Caco-2 (cell line): ENCODE measurements at regions not wholly inside any gene's neighbourhood (a gene's known extent, or its start where the extent isn't known, plus 50 kb on each side); places are given as distances from the start of the nearest gene placed in this dataset.

Experiments
- BruUV-seq: library from RNA; stranded (reverse); fragments of 400-500 nt; replicated peaks from 2 replicates; lab custom pipeline; 2021; lab: Mats Ljungman, UMichigan
- CTCF ChIA-PET: fragments of 300-600 bp; sonication (Branson Sonifier 250); formaldehyde crosslinking; loops from one replicate; lab custom pipeline; 2022; ENCODE audit warnings: antibody characterized with exemption; lab: Charles Lee
- POLR2A ChIA-PET: fragments of 300-600 bp; sonication (Branson Sonifier 250); formaldehyde crosslinking; loops from one replicate; lab custom pipeline; 2022; ENCODE audit warnings: antibody characterized with exemption; lab: Charles Lee
- DNase-seq, 2 experiments: peaks; one replicate each; pipeline versions ENCODE4 v3.0.0 to v3.0.0-alpha.2; 2020 to 2022
- H3K27me3 ChIP-seq: replicated peaks from 2 replicates; pipeline ENCODE4 v1.6.0; 2011; ENCODE audit warnings: low read length; ENCODE audit not compliant: control insufficient read depth, insufficient read depth
- H3K36me3 ChIP-seq: 2 replicates; pipeline ENCODE4 v1.5.1; 2011; ENCODE audit warnings: low read length; ENCODE audit not compliant: control insufficient read depth, insufficient read depth
- H3K4me1 ChIP-seq: fragments of 250-450 bp; sonication (Bioruptor Pico); 2 replicates; pipeline ENCODE4 v1.5.1; 2020; ENCODE audit warnings: mild to moderate bottlenecking
- H3K4me3 ChIP-seq: 2 replicates; pipeline ENCODE4 v1.5.1; 2011; ENCODE audit warnings: low read depth, mild to moderate bottlenecking, control low read depth, low read length
- H3K9me3 ChIP-seq: fragments of 250-450 bp; sonication (Bioruptor Pico); 2 replicates; pipeline ENCODE4 v1.5.1; 2020; ENCODE audit warnings: mild to moderate bottlenecking, moderate library complexity
- H3K27ac Mint-ChIP-seq: one replicate; pipeline ENCODE4 v1.8.0; 2022; ENCODE audit warnings: mixed read lengths; ENCODE audit not compliant: unreplicated experiment
- H3K27me3 Mint-ChIP-seq: one replicate; pipeline ENCODE4 v1.8.0; 2022; ENCODE audit warnings: mixed read lengths; ENCODE audit not compliant: insufficient read depth, unreplicated experiment
- H3K36me3 Mint-ChIP-seq: one replicate; pipeline ENCODE4 v1.8.0; 2022; ENCODE audit warnings: mild to moderate bottlenecking, mixed read lengths; ENCODE audit not compliant: insufficient read depth, unreplicated experiment
- H3K4me1 Mint-ChIP-seq: one replicate; pipeline ENCODE4 v1.8.0; 2022; ENCODE audit warnings: low read depth, mixed read lengths; ENCODE audit not compliant: unreplicated experiment
- H3K4me3 Mint-ChIP-seq: one replicate; pipeline ENCODE4 v1.8.0; 2022; ENCODE audit warnings: mild to moderate bottlenecking, moderate library complexity, mixed read lengths; ENCODE audit not compliant: unreplicated experiment
- H3K9me3 Mint-ChIP-seq: one replicate; pipeline ENCODE4 v1.8.0; 2022; ENCODE audit warnings: mixed read lengths; ENCODE audit not compliant: unreplicated experiment
- intact Hi-C: fragments of 100-400 bp; cut with micrococcal nuclease; formaldehyde crosslinking; loops from one replicate; pipeline ENCODE4 v1.10.0; 2022; ENCODE audit not compliant: unreplicated experiment
- TF ChIP-seq, protein P1 (sequence below), 2 experiments: fragments of 200-600 bp in 1 of 2; IDR thresholded peaks; 1 replicate in 1 of 2; 2 replicates in 1 of 2; pipeline versions ENCODE4 v1.5.1 to v1.8.0; 2011 to 2022; ENCODE audit warnings: antibody characterized with exemption in 1 of 2, control low read depth in 1 of 2, inconsistent platforms in 1 of 2, low read depth in 1 of 2, low read length in 1 of 2, mild to moderate bottlenecking in 1 of 2, moderate library complexity in 1 of 2; ENCODE audit not compliant: insufficient read depth in 1 of 2, severe bottlenecking in 1 of 2, unreplicated experiment in 1 of 2

DNA sequence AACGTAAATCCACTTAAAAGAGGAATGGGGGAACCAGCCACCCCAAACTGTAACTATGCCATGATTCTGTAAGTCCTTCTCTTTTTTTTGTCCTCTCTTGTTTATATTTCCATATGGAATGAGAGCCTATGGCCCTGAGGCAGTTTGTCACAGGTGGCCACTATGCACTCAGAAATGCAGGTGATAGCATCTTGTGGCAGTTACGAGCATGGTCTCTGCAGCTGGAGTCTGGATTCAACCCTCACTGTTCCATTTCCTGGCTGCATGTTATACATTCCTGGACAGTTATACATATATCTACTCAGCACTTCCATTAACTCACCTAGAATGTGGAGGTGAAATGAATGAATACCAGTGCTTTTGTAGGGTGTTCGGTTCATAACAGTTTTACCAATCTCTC is 291.5 kb upstream of the FANCL start:
- H3K9me3 Mint-ChIP-seq: no peaks in the 10 kb centered on the region
- Histone ChIP-seq H3K4me3 (no peak overlapping the region), H3K36me3 (no peaks in the 10 kb centered on the region), H3K4me1 (no peaks in the 10 kb centered on the region), H3K9me3 (no peaks in the 10 kb centered on the region), H3K27me3 (no peaks in the 10 kb centered on the region)
- TF ChIP-seq, protein P1, sequence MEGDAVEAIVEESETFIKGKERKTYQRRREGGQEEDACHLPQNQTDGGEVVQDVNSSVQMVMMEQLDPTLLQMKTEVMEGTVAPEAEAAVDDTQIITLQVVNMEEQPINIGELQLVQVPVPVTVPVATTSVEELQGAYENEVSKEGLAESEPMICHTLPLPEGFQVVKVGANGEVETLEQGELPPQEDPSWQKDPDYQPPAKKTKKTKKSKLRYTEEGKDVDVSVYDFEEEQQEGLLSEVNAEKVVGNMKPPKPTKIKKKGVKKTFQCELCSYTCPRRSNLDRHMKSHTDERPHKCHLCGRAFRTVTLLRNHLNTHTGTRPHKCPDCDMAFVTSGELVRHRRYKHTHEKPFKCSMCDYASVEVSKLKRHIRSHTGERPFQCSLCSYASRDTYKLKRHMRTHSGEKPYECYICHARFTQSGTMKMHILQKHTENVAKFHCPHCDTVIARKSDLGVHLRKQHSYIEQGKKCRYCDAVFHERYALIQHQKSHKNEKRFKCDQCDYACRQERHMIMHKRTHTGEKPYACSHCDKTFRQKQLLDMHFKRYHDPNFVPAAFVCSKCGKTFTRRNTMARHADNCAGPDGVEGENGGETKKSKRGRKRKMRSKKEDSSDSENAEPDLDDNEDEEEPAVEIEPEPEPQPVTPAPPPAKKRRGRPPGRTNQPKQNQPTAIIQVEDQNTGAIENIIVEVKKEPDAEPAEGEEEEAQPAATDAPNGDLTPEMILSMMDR (IDR thresholded peaks at IDR 0.05; ENCODE audit: insufficient read depth in 1 of 2, low read depth in 1 of 2, low read length in 1 of 2, severe bottlenecking in 1 of 2, unreplicated experiment in 1 of 2): no peak
- no peak overlapping the region for H3K4me3 Mint-ChIP-seq
- no TSS peak for BruUV-seq
- intact Hi-C loops: no loop called here
- peaks cover 11% of the 10 kb centered on the region for H3K27me3 Mint-ChIP-seq
- no peak overlapping the region for H3K27ac Mint-ChIP-seq
- no peak for DNase-seq
- ChIA-PET POLR2A (no interaction called here), CTCF (interaction anchor here (0.6 kb wide), 1 partner anchor 37 kb away, joined by 3 read pairs; no protein-coding TSS in a partner anchor)
- H3K36me3 Mint-ChIP-seq: no peaks in the 10 kb centered on the region
- H3K4me1 Mint-ChIP-seq: no peaks in the 10 kb centered on the region

DNA sequence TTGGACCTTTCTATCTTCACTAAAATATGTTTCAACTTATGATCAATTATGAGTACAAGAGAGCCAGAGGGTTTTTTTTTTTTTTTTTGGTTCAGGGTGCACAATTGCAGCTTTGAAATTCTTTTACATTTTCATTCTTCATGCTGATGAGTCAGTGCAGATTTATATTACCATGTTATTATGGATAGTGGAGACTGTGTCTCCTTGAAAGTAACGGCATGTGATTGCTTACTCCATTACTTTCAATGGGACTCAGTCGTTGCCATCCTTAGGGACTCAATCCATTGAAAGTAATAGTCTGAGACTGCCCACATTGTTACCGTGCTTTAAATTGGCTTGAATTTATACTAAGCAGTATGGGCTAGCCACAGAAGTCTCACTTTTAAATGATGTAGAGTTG is 286.5 kb upstream of the FANCL start:
- Mint-ChIP-seq H3K27me3 (peaks cover 10% of the 10 kb centered on the region), H3K27ac (no peak overlapping the region), H3K36me3 (no peaks in the 10 kb centered on the region), H3K9me3 (no peaks in the 10 kb centered on the region), H3K4me1 (no peaks in the 10 kb centered on the region), H3K4me3 (no peak overlapping the region)
- ChIA-PET POLR2A (no interaction called here), CTCF (no interaction called here)
- BruUV-seq: no TSS peak
- intact Hi-C loops: no loop called here
- H3K27me3 ChIP-seq: no peaks in the 10 kb centered on the region
- DNase-seq: no peak
- no peaks in the 10 kb centered on the region for H3K9me3 ChIP-seq
- H3K36me3 ChIP-seq: no peaks in the 10 kb centered on the region
- H3K4me3 ChIP-seq: no peak overlapping the region
- H3K4me1 ChIP-seq: no peaks in the 10 kb centered on the region
- TF ChIP-seq, protein P1 (IDR thresholded peaks at IDR 0.05; ENCODE audit: insufficient read depth in 1 of 2, low read depth in 1 of 2, low read length in 1 of 2, severe bottlenecking in 1 of 2, unreplicated experiment in 1 of 2): no peak

DNA sequence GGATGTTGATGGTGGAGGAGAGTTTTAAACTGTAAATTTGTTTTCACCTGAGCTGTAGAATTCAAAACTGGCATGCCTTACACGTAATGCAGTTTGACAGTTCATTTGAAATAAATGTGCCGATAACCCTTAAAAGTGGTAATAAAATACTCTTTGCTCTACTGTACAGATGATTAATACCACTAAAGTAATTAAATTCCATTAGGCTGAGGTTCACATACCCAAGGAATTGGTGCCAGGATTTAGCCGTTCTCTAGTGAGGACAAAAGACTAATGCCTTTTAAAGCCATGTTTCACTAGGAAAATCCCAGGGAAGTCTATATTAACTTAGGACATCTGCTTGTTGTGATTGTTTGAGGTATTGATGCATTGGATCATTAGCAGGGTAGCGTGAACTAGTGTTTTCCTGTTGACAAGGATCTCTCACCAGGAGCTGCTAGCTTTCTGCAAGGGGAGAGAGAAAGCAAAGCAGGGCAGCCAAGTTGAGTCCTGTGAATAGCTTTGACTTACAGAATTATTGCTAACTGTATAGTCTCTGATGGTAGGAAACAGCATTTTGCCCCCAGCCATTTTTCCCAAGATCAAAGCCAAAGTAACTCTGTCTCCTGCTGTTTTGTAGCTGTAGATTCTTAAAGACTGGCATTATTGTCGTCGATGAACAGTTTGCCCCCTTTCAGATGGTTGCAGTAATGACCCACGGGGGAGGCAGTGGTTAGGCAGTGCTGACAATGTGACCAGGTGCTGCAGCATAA is 280.9 kb upstream of the FANCL start:
- no peak overlapping the region for H3K4me3 Mint-ChIP-seq
- peaks cover 11% of the 10 kb centered on the region for H3K27me3 Mint-ChIP-seq
- ChIA-PET CTCF (no interaction called here), POLR2A (no interaction called here)
- no peaks in the 10 kb centered on the region for H3K9me3 Mint-ChIP-seq
- H3K4me3 ChIP-seq: no peak overlapping the region
- DNase-seq: no peak
- no peaks in the 10 kb centered on the region for H3K36me3 Mint-ChIP-seq
- intact Hi-C loops: no loop called here
- no peaks in the 10 kb centered on the region for H3K4me1 Mint-ChIP-seq
- H3K36me3 ChIP-seq: no peaks in the 10 kb centered on the region
- H3K27ac Mint-ChIP-seq: no peak overlapping the region
- TF ChIP-seq, protein P1 (IDR thresholded peaks at IDR 0.05; ENCODE audit: insufficient read depth in 1 of 2, low read depth in 1 of 2, low read length in 1 of 2, severe bottlenecking in 1 of 2, unreplicated experiment in 1 of 2): no peak
- no peaks in the 10 kb centered on the region for H3K27me3 ChIP-seq
- H3K9me3 ChIP-seq: no peaks in the 10 kb centered on the region
- no peaks in the 10 kb centered on the region for H3K4me1 ChIP-seq
- no TSS peak for BruUV-seq
